NCI-H128 (cell line): ENCODE measurements at regions not wholly inside any gene's neighbourhood (a gene's known extent, or its start where the extent isn't known, plus 50 kb on each side); places are given as distances from the start of the nearest gene placed in this dataset.
A peak's percentile ranks its signal among the peaks of the same experiment; 100 is the strongest.

ENCODE experiments used
- DNase-seq: peaks from one replicate; lab custom pipeline; 2025; ENCODE audit not compliant: unreplicated experiment; lab: John Stamatoyannopoulos, UW

- DNase-seq: peak; percentile 56
These were observed 142.1 kb upstream of the ADAMTSL1 start for GRCh38 chr9:18331808-18332209.

- DNase-seq: no peak
These were observed 140.8 kb upstream of the ADAMTSL1 start for GRCh38 chr9:18333157-18333556.

GRCh38 chr9:18335825-18336224 lies 138.1 kb upstream of the ADAMTSL1 start:
- no peak for DNase-seq

- no peak for DNase-seq
These were observed 135.9 kb upstream of the ADAMTSL1 start for GRCh38 chr9:18338042-18338441.

- no peak for DNase-seq
These were observed 130.2 kb upstream of the ADAMTSL1 start for GRCh38 chr9:18343784-18344183.

GRCh38 chr9:18346745-18347144 lies 127.2 kb upstream of the ADAMTSL1 start:
- DNase-seq: no peak

GRCh38 chr9:18347386-18348082 lies 126.4 kb upstream of the ADAMTSL1 start:
- no peak for DNase-seq

- no peak for DNase-seq
These were observed 125.9 kb upstream of the ADAMTSL1 start for GRCh38 chr9:18348083-18348475.

- DNase-seq: no peak
These were observed 124.4 kb upstream of the ADAMTSL1 start for GRCh38 chr9:18349530-18349929.

GRCh38 chr9:18350036-18350435 lies 123.9 kb upstream of the ADAMTSL1 start:
- no peak for DNase-seq

GRCh38 chr9:18350995-18351595 lies 122.9 kb upstream of the ADAMTSL1 start:
- no peak for DNase-seq

- DNase-seq: no peak
These were observed 121.2 kb upstream of the ADAMTSL1 start for GRCh38 chr9:18352711-18353110.

- no peak for DNase-seq
These were observed 120.5 kb upstream of the ADAMTSL1 start for GRCh38 chr9:18353473-18353872.

GRCh38 chr9:18357321-18357720 lies 116.6 kb upstream of the ADAMTSL1 start:
- DNase-seq: no peak

- DNase-seq: no peak
These were observed 115.6 kb upstream of the ADAMTSL1 start for GRCh38 chr9:18358325-18358724.

- no peak for DNase-seq
These were observed 114.6 kb upstream of the ADAMTSL1 start for GRCh38 chr9:18359335-18359734.

- DNase-seq: no peak
These were observed 113.9 kb upstream of the ADAMTSL1 start for GRCh38 chr9:18360005-18360404.

GRCh38 chr9:18361646-18362045 lies 112.3 kb upstream of the ADAMTSL1 start:
- DNase-seq: no peak

GRCh38 chr9:18362166-18362565 lies 111.8 kb upstream of the ADAMTSL1 start:
- DNase-seq: no peak

GRCh38 chr9:18362901-18363685 lies 110.9 kb upstream of the ADAMTSL1 start:
- DNase-seq: no peak

GRCh38 chr9:18365651-18366050 lies 108.3 kb upstream of the ADAMTSL1 start:
- no peak for DNase-seq

- DNase-seq: no peak
These were observed 107.8 kb upstream of the ADAMTSL1 start for GRCh38 chr9:18366184-18366583.
